ENCODE measurements at regions not wholly inside any gene's neighbourhood (a gene's known extent, or its start where the extent isn't known, plus 50 kb on each side); places are given as distances from the start of the nearest gene placed in this dataset.

GRCh38 chr18:27704736-27705361 lies 472.1 kb downstream of the CDH2 start:
- no TSS peak for BruUV-seq (replicated peaks)
- no peak overlapping the region for H3K4me3 ChIP-seq
- H3F3A ChIP-seq (ENCODE audit: insufficient read depth, low read depth) = no peaks in the 10 kb centered on the region
- H3K9me2 ChIP-seq (ENCODE audit: insufficient read depth) = no peaks in the 10 kb centered on the region
- H3K27ac ChIP-seq = no peak overlapping the region
- no peaks in the 10 kb centered on the region for H3K36me3 ChIP-seq (ENCODE audit: low read depth)
- H2AFZ ChIP-seq = no peak overlapping the region
- no peak overlapping the region for H3K4me2 ChIP-seq
- DNase-seq = no peak
- no peaks in the 10 kb centered on the region for H3K4me1 ChIP-seq (replicated peaks; ENCODE audit: insufficient read depth)
- H3K27me3 ChIP-seq (ENCODE audit: insufficient read depth, low read depth) = no peaks in the 10 kb centered on the region
- CTCF ChIA-PET = no interaction called here
- intact Hi-C loops (cut with micrococcal nuclease; ENCODE audit: unreplicated experiment) = no loop called here
- H3K79me2 ChIP-seq (ENCODE audit: low read depth) = no peaks in the 10 kb centered on the region
- POLR2A ChIA-PET (ENCODE audit: unreplicated experiment) = no interaction called here
- no peaks in the 10 kb centered on the region for H3K9me3 ChIP-seq (ENCODE audit: insufficient read depth, low read depth)
- no peaks in the 10 kb centered on the region for H4K20me1 ChIP-seq (ENCODE audit: insufficient read depth)
- no peak for TF ChIP-seq CTCF (conservative IDR thresholded peaks at IDR 0.05)
- TF ChIP-seq EZH2 (IDR thresholded peaks at IDR 0.05; ENCODE audit: low read depth) = no peak

GRCh38 chr18:27699137-27699536 lies 477.8 kb downstream of the CDH2 start:
- H3K27me3 ChIP-seq (ENCODE audit: insufficient read depth, low read depth) = no peaks in the 10 kb centered on the region
- BruUV-seq (replicated peaks) = no TSS peak
- H3K9me3 ChIP-seq (ENCODE audit: insufficient read depth, low read depth) = no peaks in the 10 kb centered on the region
- intact Hi-C loops (cut with micrococcal nuclease; ENCODE audit: unreplicated experiment) = no loop called here
- no peaks in the 10 kb centered on the region for H3F3A ChIP-seq (ENCODE audit: insufficient read depth, low read depth)
- H4K20me1 ChIP-seq (ENCODE audit: insufficient read depth) = no peaks in the 10 kb centered on the region
- no peaks in the 10 kb centered on the region for H3K36me3 ChIP-seq (ENCODE audit: low read depth)
- no peak overlapping the region for H3K4me2 ChIP-seq
- no peaks in the 10 kb centered on the region for H3K4me1 ChIP-seq (replicated peaks; ENCODE audit: insufficient read depth)
- TF ChIP-seq EZH2 (IDR thresholded peaks at IDR 0.05; ENCODE audit: low read depth) = no peak
- no peak for TF ChIP-seq CTCF (conservative IDR thresholded peaks at IDR 0.05)
- CTCF ChIA-PET = no interaction called here
- DNase-seq = no peak
- POLR2A ChIA-PET (ENCODE audit: unreplicated experiment) = no interaction called here
- H3K9me2 ChIP-seq (ENCODE audit: insufficient read depth) = no peaks in the 10 kb centered on the region
- no peak overlapping the region for H2AFZ ChIP-seq
- H3K79me2 ChIP-seq (ENCODE audit: low read depth) = no peaks in the 10 kb centered on the region
- H3K4me3 ChIP-seq = no peak overlapping the region
- H3K27ac ChIP-seq = no peak overlapping the region

- no peak for DNase-seq
- H3K27me3 ChIP-seq (ENCODE audit: insufficient read depth, low read depth) = no peaks in the 10 kb centered on the region
- intact Hi-C loops (cut with micrococcal nuclease; ENCODE audit: unreplicated experiment) = no loop called here
- H3K9me3 ChIP-seq (ENCODE audit: insufficient read depth, low read depth) = no peaks in the 10 kb centered on the region
- no peaks in the 10 kb centered on the region for H3F3A ChIP-seq (ENCODE audit: insufficient read depth, low read depth)
- no peaks in the 10 kb centered on the region for H3K36me3 ChIP-seq (ENCODE audit: low read depth)
- TF ChIP-seq EZH2 (IDR thresholded peaks at IDR 0.05; ENCODE audit: low read depth) (no peak), CTCF (conservative IDR thresholded peaks at IDR 0.05) (no peak)
- POLR2A ChIA-PET (ENCODE audit: unreplicated experiment) = no interaction called here
- no peak overlapping the region for H3K4me3 ChIP-seq
- BruUV-seq (replicated peaks) = no TSS peak
- H2AFZ ChIP-seq = no peak overlapping the region
- no peaks in the 10 kb centered on the region for H3K79me2 ChIP-seq (ENCODE audit: low read depth)
- no peaks in the 10 kb centered on the region for H3K4me1 ChIP-seq (replicated peaks; ENCODE audit: insufficient read depth)
- no peaks in the 10 kb centered on the region for H4K20me1 ChIP-seq (ENCODE audit: insufficient read depth)
- no peak overlapping the region for H3K4me2 ChIP-seq
- CTCF ChIA-PET = no interaction called here
- no peak overlapping the region for H3K27ac ChIP-seq
- no peaks in the 10 kb centered on the region for H3K9me2 ChIP-seq (ENCODE audit: insufficient read depth)
Measured at GRCh38 chr18:27696148-27696547, 480.8 kb downstream of the CDH2 start.

Measured in PC-9 (cell line).